K562 (cell line): ENCODE measurements at regions not wholly inside any gene's neighbourhood (a gene's known extent, or its start where the extent isn't known, plus 50 kb on each side); places are given as distances from the start of the nearest gene placed in this dataset.

Experiments used
- ATAC-seq: fragments of 200-7000 bp; cut with Tn5 transposase; 3 replicates; pipeline ENCODE4 v1.9.1; 2020; ENCODE audit warnings: moderate library complexity
- BruUV-seq: library from RNA; stranded (reverse); fragments of 400-500 nt; replicated peaks from 2 replicates; lab custom pipeline; 2021; lab: Mats Ljungman, UMichigan
- CTCF ChIA-PET: fragments of 300-600 bp; formaldehyde crosslinking; extraction: SDS; loops from one replicate; lab custom pipeline; 2021; ENCODE audit warnings: low intra/inter-chr PET ratio; lab: Yijun Ruan, JAX
- POLR2A ChIA-PET: fragments of 300-600, 350-650 bp; sonication (Branson Sonifier 250); formaldehyde crosslinking; extraction: SDS; loops from one replicate; lab custom pipeline; 2021; ENCODE audit warnings: antibody characterized with exemption, inconsistent platforms; lab: Yijun Ruan, JAX
- DNase-seq, 4 experiments: peaks; one replicate each; pipeline versions ENCODE4 v3.0.0 to v3.0.0-alpha.2; 2011 to 2018; ENCODE audit warnings: low spot score in 3 of 4, mixed read lengths in 3 of 4; ENCODE audit errors: extremely low read depth in 1 of 4
- FAIRE-seq: peaks from 2 replicates; lab custom pipeline; 2011; peaks lifted over from hg19 to GRCh38; lab: Jason Lieb, UNC
- H2AFZ ChIP-seq: 2 replicates; pipeline ENCODE4 v1.6.0; 2011; ENCODE audit warnings: low read depth, low read length, control low read depth, inconsistent platforms
- H3K27ac ChIP-seq: fragments of 200-600 bp; 3 replicates; pipeline ENCODE4 v1.8.0; 2011; ENCODE audit warnings: low read depth, mild to moderate bottlenecking, control low read depth, inconsistent platforms, low read length, moderate library complexity, mixed read lengths; ENCODE audit errors: extremely low read depth
- H3K27me3 ChIP-seq, 2 experiments: fragments of 300-600 bp in 1 of 2; 2 replicates in 1 of 2; 3 replicates in 1 of 2; pipeline versions ENCODE4 v1.6.0 to v1.8.0; 2011; ENCODE audit warnings: inconsistent platforms in 2 of 2, low read length in 2 of 2, mild to moderate bottlenecking in 1 of 2, mixed read lengths in 1 of 2, moderate library complexity in 1 of 2; ENCODE audit not compliant: control insufficient read depth in 2 of 2, insufficient read depth in 2 of 2
- H3K36me3 ChIP-seq: fragments of 300-600 bp; 3 replicates; pipeline ENCODE4 v1.8.0; 2011; ENCODE audit warnings: mild to moderate bottlenecking, low read length, inconsistent platforms; ENCODE audit not compliant: control insufficient read depth, insufficient read depth
- H3K4me1 ChIP-seq, 2 experiments: fragments of 200-600 bp in 1 of 2; replicated peaks in 1 of 2; 2 replicates in 1 of 2; 3 replicates in 1 of 2; pipeline versions ENCODE4 v1.5.1 to v1.8.0; 2011; ENCODE audit warnings: inconsistent platforms in 2 of 2, low read length in 2 of 2, mild to moderate bottlenecking in 1 of 2, mixed read lengths in 1 of 2, moderate library complexity in 1 of 2; ENCODE audit not compliant: control insufficient read depth in 2 of 2, insufficient read depth in 2 of 2
- H3K4me2 ChIP-seq: 2 replicates; pipeline ENCODE4 v1.6.1; 2011; ENCODE audit warnings: low read length, control low read depth, inconsistent platforms, mixed read lengths; ENCODE audit not compliant: insufficient read depth
- H3K4me3 ChIP-seq: fragments of 200-600 bp; sonication (generic), shearing (Covaris generic); 2 replicates; pipeline ENCODE4 v1.5.1; 2016; ENCODE audit warnings: control low read depth, inconsistent platforms
- H3K79me2 ChIP-seq: fragments of 200-600 bp; 3 replicates; pipeline ENCODE4 v1.8.0; 2011; ENCODE audit warnings: low read length, inconsistent platforms; ENCODE audit not compliant: control insufficient read depth, insufficient read depth
- H3K9ac ChIP-seq, 2 experiments: 2 replicates each; pipeline versions ENCODE4 v1.6.0 to v1.6.1; 2011; ENCODE audit warnings: low read depth in 2 of 2, low read length in 2 of 2, control low read depth in 1 of 2, inconsistent platforms in 1 of 2, mild to moderate bottlenecking in 1 of 2, mixed read lengths in 1 of 2; ENCODE audit not compliant: insufficient read depth in 1 of 2
- H3K9me1 ChIP-seq: one replicate; pipeline ENCODE4 v1.6.0; 2011; ENCODE audit warnings: inconsistent platforms, mild to moderate bottlenecking, low read length, moderate library complexity; ENCODE audit not compliant: control insufficient read depth, insufficient read depth
- H3K9me3 ChIP-seq: replicated peaks from 2 replicates; pipeline ENCODE4 v1.5.1; 2011; ENCODE audit warnings: low read depth, low read length, inconsistent platforms; ENCODE audit not compliant: control insufficient read depth, insufficient read depth
- H4K20me1 ChIP-seq: replicated peaks from 2 replicates; pipeline ENCODE4 v1.6.1; 2011; ENCODE audit warnings: low read length, inconsistent platforms, mixed read lengths; ENCODE audit not compliant: control insufficient read depth, insufficient read depth
- ATF1 ChIP-seq, 2 experiments: fragments of 450-650 bp in 1 of 2; IDR thresholded peaks; 2 replicates each; pipeline ENCODE4 v1.6.1; 2016; ENCODE audit warnings: missing compliant biosample characterization in 1 of 2, missing genetic modification characterization in 1 of 2
- CLOCK ChIP-seq: fragments of 250-450 bp; sonication (Bioruptor Pico); IDR thresholded peaks from 2 replicates; pipeline ENCODE4 v1.4.0; 2020; ENCODE audit warnings: mild to moderate bottlenecking, moderate library complexity, borderline replicate concordance
- ETS1 ChIP-seq: conservative IDR thresholded peaks from 2 replicates; pipeline ENCODE4 v1.6.1; 2011; ENCODE audit warnings: low read depth, mild to moderate bottlenecking, low read length; ENCODE audit not compliant: control insufficient read depth
- PRPF4 ChIP-seq: fragments of 200-400 bp; formaldehyde crosslinking; IDR thresholded peaks from one replicate; pipeline ENCODE4 v1.6.1; 2017; ENCODE audit warnings: low read length, low read depth, mild to moderate bottlenecking; ENCODE audit not compliant: insufficient read depth, poor library complexity, severe bottlenecking
- RBM22 ChIP-seq: fragments of 200-400 bp; formaldehyde crosslinking; IDR thresholded peaks from 2 replicates; pipeline ENCODE4 v1.6.1; 2018; ENCODE audit warnings: low read length, low read depth; ENCODE audit not compliant: poor library complexity, severe bottlenecking
- RNF2 ChIP-seq: sonication (generic); IDR thresholded peaks from 2 replicates; pipeline ENCODE4 v1.6.1; 2016
- SIN3B ChIP-seq: fragments of 450-650 bp; IDR thresholded peaks from 2 replicates; pipeline ENCODE4 v1.6.1; 2017; ENCODE audit warnings: low read depth, mild to moderate bottlenecking, moderate library complexity
- ZBTB17 ChIP-seq: fragments of 450-650 bp; formaldehyde crosslinking; IDR thresholded peaks from 2 replicates; pipeline ENCODE4 v1.4.0; 2020; ENCODE audit warnings: mild to moderate bottlenecking
- ZNF764 ChIP-seq: fragments of 250-450 bp; sonication (Bioruptor Pico); IDR thresholded peaks from 2 replicates; pipeline ENCODE4 v1.4.0; 2020; ENCODE audit warnings: low read depth, mild to moderate bottlenecking, moderate library complexity
- WGBS: fragments of 100-300 bp; shearing (Covaris generic); methylation state at CpG from one replicate; pipeline ENCODE4 v1.1.6; 2016; ENCODE audit warnings: low coverage, mixed read lengths; ENCODE audit not compliant: insufficient coverage; ENCODE audit errors: missing lambda C conversion rate; 5-methylcytosine and 5-hydroxymethylcytosine counted together
- in situ Hi-C: fragments of 300-500 bp; cut with MboI; formaldehyde crosslinking; loops from 4 replicates; pipeline ENCODE4 v1.15.0; 2018; ENCODE audit warnings: inconsistent platforms, mixed read lengths
- intact Hi-C: fragments of 100-400 bp; cut with micrococcal nuclease; formaldehyde crosslinking; loops from 2 replicates; pipeline ENCODE4 v1.14.2; 2022

- H3K27me3 ChIP-seq, result no peaks in the 10 kb centered on the region; a peak in 2 of 5 replicates
- H4K20me1 ChIP-seq, result no peaks in the 10 kb centered on the region
- BruUV-seq, result no TSS peak
- H3K4me1 ChIP-seq, result no peaks in the 10 kb centered on the region
- ATAC-seq (no peak), FAIRE-seq (no peak), DNase-seq (no peak)
- TF ChIP-seq RBM22, result no peak
- TF ChIP-seq ATF1 (CRISPR knock-in tag; IDR thresholded peaks at IDR 0.05), result no peak
- no peak for TF ChIP-seq ATF1 (tag; IDR thresholded peaks at IDR 0.05)
- no peaks in the 10 kb centered on the region for H3K9me3 ChIP-seq
- no peak overlapping the region for H2AFZ ChIP-seq
- intact Hi-C loops, result no loop called here
- WGBS, result 1% methylated on average over 16 of the region's 17 CpGs
- no peak overlapping the region for H3K4me2 ChIP-seq
- H3K36me3 ChIP-seq, result no peaks in the 10 kb centered on the region
- ChIA-PET CTCF (no interaction called here), POLR2A (no interaction called here)
- H3K79me2 ChIP-seq, result no peaks in the 10 kb centered on the region
- no peaks in the 10 kb centered on the region for H3K9me1 ChIP-seq
- no peak overlapping the region for H3K9ac ChIP-seq
- H3K27ac ChIP-seq, result no peak overlapping the region
- H3K4me3 ChIP-seq, result no peak overlapping the region
- in situ Hi-C loops, result no loop called here
These were observed 99.5 kb upstream of the FOXB1 start for GRCh38 chr15:59904450-59905135.

GRCh38 chr15:59896663-59897074 is 107.4 kb upstream of the FOXB1 start:
- no peaks in the 10 kb centered on the region for H3K79me2 ChIP-seq
- no peak for ATAC-seq
- FAIRE-seq, result no peak
- in situ Hi-C loops, result no loop called here
- no peak overlapping the region for H3K4me3 ChIP-seq
- H3K4me1 ChIP-seq, result no peaks in the 10 kb centered on the region
- no peak overlapping the region for H2AFZ ChIP-seq
- no peak overlapping the region for H3K9ac ChIP-seq
- DNase-seq, result no peak
- no peaks in the 10 kb centered on the region; a peak in 1 of 5 replicates for H3K27me3 ChIP-seq
- intact Hi-C loops, result no loop called here
- no peaks in the 10 kb centered on the region for H4K20me1 ChIP-seq
- H3K4me2 ChIP-seq, result no peak overlapping the region
- H3K27ac ChIP-seq, result no peak overlapping the region
- H3K9me1 ChIP-seq, result no peaks in the 10 kb centered on the region
- POLR2A ChIA-PET, result interaction anchor here (1.2 kb wide), 1 partner anchor 20 kb away, joined by 5 read pairs; no protein-coding TSS in a partner anchor
- H3K36me3 ChIP-seq, result no peaks in the 10 kb centered on the region
- WGBS, result 2% methylated on average over 5 of the region's 5 CpGs
- CTCF ChIA-PET, result no interaction called here
- no peaks in the 10 kb centered on the region for H3K9me3 ChIP-seq
- BruUV-seq, result no TSS peak
- TF ChIP-seq ZNF764 (CRISPR knock-in tag), result no peak
- no peak for TF ChIP-seq PRPF4
- no peak for TF ChIP-seq ZBTB17 (CRISPR knock-in tag)
- no peak for TF ChIP-seq ETS1
- no peak for TF ChIP-seq CLOCK (CRISPR knock-in tag)
- no peak for TF ChIP-seq SIN3B
- no peak for TF ChIP-seq RNF2
